HG03060 (cell line): ENCODE measurements at regions not wholly inside any gene's neighbourhood (a gene's known extent, or its start where the extent isn't known, plus 50 kb on each side); places are given as distances from the start of the nearest gene placed in this dataset.

Source experiments
- ATAC-seq: cut with Tn5 transposase; IDR thresholded peaks from one replicate; pipeline ENCODE4 v1.9.1; 2021; ENCODE audit warnings: low read depth, moderate number of reproducible peaks; ENCODE audit not compliant: unreplicated experiment

DNA sequence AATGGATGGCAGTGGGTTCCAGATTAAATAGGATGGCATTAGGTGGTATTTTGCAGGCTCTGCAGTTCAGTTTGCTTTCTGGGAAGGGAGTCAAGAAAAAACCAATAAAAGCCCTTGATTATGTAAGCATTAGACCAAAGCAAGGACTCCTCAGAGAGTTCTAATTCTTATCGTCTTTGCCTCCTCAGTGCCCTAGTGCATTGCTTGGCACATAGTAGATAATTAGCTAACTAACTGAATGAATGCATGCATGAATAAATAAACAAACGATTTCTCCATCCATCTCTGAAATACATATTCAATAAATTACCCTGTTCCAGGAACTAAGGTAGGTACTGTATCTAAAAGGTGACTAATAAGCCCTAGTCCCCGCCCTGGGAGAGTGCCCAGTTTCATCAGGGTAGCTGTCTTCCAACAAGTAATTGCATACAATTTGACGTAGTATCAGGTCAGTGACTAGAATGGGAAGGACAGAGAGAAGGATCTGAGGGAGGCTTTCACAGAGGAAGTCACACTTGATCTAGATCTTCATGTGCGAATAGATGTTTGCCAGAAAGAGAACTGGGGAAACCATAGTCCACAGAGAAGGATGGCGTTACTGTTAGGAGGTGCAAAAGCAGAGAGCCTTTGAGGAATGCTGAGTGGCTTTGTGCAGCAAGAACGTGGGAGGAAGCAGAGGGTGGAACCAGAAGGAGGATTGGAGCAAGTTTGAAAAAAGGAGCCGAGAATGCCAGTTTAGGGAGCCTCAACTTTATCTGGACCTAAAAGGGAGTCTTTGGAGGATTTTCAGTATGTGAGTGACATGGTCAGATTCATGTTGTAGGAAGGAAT is 111.4 kb downstream of the TBX19 start:
- ATAC-seq, result no peak

- ATAC-seq, result no peak
Measured at GRCh38 chr1:168390271-168390670, 109.6 kb downstream of the TBX19 start.

DNA sequence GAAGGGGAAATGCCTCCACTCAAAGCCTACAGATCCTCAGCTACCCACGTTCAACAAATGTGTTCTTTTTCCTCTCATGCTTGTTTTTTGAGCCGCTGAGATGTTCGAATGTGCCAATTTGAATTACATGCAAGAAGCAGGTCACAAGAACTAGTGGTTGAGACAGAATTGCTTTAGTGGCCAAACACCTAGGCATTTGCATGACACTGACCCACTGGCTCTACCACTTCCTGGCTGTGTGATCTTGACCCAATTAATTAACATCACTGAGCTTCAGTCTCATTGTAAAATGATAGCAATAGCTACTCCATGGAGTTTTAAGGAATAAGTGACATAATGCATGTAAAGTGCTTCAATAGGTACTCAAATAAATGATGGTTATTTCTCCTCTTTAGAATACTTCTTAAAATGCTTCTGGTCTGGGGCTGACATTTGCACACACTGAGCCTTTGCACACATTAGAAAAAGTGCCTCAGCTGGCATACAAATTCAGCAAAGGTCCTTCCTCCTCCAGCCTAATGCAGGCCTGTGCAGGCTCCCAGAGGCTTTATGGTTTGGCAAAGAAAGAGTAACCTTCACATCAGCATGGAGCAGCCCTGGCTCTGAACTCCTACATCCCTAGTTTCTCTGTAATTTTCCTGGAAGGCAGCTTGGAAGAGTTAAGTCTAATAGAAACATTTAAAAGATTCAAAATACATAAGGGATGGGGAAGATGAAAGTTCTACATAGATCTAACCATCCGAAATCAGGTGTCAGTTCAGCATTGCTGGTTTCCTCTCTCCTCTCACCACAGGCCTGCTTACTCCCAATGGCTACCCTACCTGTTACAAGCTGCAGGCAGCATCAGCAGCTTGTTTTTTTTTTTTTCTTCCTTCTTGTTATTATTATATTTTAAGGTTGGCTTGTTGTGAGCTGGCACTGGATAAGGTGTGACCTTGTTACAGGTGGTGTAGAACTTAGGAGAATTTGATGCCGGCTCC is 107.4 kb downstream of the TBX19 start:
- ATAC-seq, result no peak

DNA sequence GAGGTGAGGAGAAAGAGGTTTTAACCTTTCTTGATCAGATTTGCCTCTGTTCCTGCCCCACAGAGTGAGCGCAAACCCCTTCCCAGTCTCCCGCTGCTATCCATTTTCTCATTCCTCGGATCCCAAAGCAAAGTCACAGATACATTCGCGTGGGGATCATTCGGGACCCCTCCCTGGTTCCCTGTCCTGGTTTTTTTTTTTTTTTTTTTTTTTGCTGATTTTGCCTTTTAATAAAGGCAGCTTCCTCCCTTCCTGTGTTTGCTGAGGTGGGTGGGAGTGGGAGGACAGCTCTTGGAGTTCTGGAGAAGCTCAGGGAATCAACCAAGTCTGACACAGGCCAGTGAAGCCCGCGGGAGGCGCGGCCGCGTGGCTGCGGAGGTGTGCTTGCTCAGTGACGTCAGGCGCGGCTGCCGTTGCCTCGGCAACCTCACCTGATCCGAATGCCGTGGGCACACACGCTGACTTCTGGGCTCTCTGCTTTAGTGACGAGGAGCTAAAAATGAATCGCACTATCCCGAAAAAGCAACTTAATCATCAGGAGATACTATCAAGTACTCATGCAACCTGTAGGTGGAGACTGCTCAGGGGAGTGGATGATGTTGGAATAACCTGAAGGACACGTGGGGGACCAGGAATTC is 106.4 kb downstream of the TBX19 start:
- ATAC-seq, result no peak

GRCh38 chr1:168386492-168386891 is 105.8 kb downstream of the TBX19 start:
- ATAC-seq, result no peak

- ATAC-seq, result no peak
Measured at GRCh38 chr1:168381850-168382249, 101.2 kb downstream of the TBX19 start.

- ATAC-seq, result no peak
Measured at GRCh38 chr1:168380945-168381344, 100.3 kb downstream of the TBX19 start.

GRCh38 chr1:168379104-168379860 is 98.6 kb downstream of the TBX19 start:
- ATAC-seq, result no peak

DNA sequence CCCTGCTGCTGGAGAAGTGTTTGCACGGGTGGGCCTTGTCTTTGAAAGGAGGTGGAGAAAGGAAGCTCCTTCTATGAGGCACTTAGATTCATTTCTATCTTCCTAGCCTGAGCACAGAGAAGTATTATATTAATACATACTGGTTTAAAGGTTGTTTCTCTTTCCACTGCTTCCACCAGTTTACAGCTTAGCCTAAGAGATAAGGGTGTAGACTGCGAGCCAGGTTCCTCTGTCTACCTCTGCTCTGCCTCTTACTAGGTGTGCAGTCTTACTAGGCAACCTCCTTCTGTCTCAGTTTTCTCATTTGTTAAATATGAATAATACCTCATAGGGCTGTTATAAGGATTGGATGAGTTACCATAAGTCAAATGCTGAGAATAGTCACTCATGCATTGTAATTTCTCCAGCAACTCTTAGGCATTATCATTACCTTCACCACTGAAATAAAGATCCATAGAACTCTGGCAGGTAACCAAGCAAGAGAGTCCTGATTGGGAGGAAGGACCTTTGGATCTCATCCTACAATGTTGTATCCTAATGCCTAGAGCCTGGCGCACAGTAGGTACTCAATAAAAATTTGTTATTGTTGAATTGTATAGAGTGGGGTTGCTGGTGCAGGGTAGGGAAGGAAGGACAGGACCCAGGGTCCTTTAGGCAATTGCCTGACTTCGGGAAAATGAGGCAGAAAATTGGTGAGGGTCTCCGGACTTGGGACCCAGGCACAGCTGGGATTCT is 95.1 kb downstream of the TBX19 start:
- ATAC-seq, result no peak

DNA sequence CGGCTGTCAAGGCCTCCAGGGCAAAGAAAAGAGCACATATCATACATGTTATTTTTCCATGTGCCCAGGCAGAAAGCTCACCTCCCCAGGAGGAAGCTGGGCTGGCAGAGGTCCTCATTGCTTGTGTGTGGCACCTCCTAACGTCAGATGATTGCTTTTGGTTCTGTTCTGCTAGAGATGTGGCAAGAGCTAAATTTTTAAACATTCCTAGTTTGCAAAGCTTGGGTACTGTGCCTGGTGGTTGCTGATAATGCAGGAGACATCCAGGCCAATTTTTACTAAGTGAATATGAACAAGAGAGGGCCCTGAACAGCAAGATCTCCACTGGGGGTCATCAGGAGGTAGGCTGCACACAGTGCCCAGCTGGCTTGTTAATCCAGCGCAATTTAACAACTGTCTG is 93.9 kb downstream of the TBX19 start:
- ATAC-seq, result no peak

- no peak for ATAC-seq
Measured at GRCh38 chr1:168373869-168374268, 93.2 kb downstream of the TBX19 start.

DNA sequence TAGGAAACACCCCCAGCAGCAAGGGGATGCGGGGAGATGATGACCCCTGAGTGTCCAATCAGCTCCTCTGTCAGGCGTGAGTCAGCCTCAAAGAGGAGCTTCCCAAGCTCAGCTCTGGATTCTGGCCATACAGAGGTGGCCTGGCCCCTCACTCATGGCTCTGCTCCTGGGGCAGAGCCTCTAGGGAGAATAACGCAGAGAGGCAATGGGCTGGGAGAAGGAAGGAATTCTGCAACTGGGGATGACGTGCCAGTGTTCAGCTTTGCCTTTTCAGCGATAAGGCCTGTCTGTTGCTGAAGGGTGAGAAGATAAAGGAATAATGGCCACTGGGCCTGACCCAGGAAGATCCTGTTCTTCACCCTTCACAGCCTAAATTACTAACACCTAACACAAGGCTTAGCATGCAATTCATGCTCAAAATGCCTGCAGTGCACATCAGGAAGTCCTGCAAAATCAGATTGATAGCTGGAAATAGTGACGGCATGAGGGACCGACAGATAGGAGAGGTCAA is 92.2 kb downstream of the TBX19 start:
- ATAC-seq, result no peak

GRCh38 chr1:168372307-168372706 is 91.6 kb downstream of the TBX19 start:
- no peak for ATAC-seq

DNA sequence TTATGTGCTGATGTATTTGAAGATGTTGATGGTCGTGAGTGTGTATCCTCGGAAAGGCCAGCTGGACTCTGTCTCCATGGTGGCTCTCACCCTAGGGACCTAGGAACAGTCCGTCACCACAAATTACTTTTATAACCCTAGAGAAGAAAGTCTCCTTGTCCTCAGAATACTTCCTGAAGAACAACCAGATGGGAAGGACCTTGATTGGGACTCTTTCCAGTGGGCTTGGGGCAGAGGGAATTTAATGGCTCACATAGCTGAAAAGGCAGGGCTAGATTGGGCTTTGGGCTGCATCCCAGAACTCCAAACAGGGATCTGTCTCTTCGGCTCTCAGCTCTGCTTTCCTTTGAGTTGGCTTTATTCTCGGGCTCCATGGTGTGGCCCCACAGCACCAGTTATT is 90.8 kb downstream of the TBX19 start:
- ATAC-seq, result no peak

GRCh38 chr1:168370586-168370985 is 89.9 kb downstream of the TBX19 start:
- no peak for ATAC-seq

GRCh38 chr1:168369655-168370054 is 89.0 kb downstream of the TBX19 start:
- no peak for ATAC-seq

DNA sequence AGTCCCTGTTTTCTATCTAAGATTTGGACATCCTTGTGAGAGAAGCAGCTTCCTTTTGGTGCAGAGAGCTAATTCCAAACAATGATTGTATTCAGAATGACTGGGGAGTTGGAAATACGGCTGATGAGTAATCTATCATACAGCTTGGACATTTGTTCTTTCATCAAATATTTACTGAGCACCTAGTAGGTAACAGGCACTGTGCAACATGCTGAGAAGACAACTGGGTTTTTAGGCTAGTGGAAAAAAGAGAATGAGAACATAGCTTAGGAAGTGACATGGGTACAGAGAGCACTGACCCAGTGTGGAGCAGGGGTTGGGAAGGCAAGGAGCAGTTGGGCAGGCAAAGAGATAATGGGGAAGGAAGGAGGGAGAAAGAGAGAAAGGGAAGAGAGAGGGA is 87.5 kb downstream of the TBX19 start:
- ATAC-seq, result no peak

DNA sequence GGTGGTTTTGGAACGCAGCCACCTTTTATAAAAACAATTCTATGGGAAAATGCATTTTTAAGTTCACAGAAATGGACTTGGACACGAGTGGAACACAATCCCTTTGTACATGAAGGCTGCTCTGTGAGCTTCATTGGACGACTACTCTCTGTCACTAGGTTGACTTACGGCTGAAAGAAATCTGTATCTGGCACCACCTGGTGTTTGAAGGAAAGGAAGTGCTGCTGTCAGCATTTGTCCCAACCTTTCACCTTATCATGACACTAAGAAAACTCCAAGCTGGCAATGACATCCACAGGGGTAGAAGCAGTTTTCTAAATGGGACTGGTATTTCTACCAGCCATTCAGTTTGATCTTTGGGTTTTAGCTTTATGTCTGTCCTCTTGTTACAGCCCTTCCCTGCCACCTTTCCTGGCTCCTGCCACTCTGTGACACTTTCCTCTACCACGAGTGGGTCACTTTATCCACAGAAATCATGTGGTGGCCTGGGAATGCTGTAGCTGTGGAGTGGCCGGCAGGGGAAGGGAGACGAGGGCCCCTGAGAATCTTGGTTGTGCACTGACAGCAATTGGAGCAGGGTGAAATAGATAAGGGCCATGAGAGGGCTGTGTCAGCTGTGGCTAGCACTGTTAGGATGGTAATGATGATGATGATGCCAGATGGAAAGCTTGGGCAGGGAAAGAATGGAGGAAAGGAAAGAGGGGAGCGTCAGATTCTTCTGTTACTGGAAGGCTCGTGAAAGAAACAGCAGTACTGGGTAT is 85.2 kb downstream of the TBX19 start:
- no peak for ATAC-seq
